Left forelimb (tissue), 1 donor: ENCODE measurements at regions not wholly inside any gene's neighbourhood (a gene's known extent, or its start where the extent isn't known, plus 50 kb on each side); places are given as distances from the start of the nearest gene placed in this dataset.
"Not testable (repeated sequence)": the region's sequence is repeated elsewhere in the genome, so short reads cannot be mapped to it uniquely, and the experiment has no call there.

ENCODE experiments used
- DNase-seq: peaks from one replicate; pipeline ENCODE4 v3.0.0-alpha.2; 2018; ENCODE audit warnings: low spot score

DNA sequence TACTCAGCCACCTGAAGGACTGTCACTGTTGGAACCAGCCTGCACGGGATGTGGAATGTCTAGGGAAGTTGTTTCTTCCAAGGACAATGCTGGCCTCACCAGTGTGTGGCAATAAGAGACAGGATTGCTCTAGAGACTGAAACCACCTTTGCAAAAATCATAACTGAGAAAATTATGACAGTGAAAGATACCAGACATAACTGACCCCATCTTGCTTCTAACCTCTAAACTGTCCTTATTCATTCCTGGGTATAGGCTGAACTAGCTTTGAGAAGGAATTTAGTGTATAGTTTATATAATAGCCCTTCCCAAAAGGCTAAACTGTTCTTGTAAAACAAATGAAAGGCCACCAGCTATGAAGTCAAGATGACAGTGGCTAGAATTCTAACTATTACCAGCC lies 83.6 kb downstream of the IER5 start:
- no peak for DNase-seq

DNA sequence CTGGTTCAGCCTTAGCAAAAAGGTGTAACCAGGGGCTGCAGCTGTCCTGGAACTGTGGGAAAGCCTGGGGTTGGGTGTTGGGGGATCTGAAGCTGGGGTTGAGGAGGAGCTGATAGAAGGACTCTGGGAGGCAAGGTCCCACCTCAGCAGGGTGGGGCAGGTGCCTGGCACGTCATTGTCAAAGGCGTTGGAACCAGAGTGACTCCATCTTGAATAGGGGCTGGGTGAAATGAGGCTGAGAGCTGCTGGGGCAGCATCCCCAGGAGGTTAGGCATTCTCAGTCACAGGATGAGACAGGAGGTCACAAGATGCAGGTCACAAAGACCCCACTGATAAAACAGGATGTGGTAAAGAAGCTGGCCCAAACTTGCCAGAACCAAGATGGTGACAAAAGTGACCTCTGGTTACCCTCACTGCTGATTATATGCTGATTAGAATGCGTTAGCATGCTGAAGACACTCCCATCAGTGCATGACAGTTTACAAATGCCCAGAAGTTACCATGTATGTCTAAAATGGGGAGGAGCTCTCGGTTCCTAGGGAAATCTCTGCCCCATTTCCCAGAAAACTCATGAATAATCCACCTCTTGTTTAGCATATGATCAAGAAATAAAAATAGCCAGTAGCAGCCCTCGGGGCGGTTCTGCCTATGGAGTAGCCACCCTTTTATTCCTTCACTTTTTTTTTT lies 85.4 kb downstream of the IER5 start:
- peak; percentile 8 for DNase-seq

DNA sequence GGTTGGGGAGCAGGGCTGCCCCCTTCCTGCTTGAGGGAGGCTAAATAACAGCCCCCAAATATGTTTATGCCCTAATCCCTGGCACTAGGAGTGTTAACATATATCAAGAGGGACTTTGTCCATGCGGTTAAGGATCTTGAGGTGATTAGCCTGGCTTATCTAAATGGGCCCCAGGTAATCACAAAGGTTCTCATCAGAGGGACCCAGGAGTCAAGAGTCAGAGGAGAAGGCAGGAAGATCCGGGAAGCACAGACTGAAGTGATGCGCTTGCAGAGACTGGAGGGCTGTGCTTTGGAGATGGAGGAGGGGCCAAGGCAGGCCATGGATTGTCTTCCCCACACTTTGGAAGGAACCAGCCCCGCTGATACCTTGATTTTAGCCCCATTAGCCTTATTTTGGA lies 86.4 kb downstream of the IER5 start:
- DNase-seq = no peak

DNA sequence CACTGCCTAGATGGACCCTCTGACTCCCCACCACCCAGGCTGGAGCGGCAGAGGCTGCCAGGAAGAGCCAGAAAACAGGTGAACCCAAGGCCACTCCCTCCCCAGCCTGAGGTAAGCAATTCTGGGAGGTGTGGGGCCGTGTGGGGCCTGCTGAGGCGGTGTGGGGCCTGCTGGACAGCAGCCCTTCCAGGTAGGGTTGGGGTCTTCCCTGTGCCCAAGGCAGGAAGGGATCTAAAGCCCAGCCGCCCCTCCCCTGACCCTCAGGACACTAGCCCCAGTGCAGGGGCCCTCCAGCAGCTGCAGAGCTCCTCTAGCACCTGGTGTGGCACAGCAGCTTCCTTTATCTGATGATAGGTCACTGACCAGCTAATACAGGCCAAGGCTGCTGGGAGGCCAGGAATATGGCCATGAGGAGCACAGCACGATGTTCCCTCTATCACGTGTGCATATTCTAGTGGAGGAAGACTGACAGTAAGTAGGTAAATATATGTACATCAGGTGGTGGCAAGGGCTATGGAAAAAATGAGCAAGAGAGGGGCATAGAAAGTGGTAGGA lies 86.9 kb downstream of the IER5 start:
- DNase-seq = peak; percentile 49

DNA sequence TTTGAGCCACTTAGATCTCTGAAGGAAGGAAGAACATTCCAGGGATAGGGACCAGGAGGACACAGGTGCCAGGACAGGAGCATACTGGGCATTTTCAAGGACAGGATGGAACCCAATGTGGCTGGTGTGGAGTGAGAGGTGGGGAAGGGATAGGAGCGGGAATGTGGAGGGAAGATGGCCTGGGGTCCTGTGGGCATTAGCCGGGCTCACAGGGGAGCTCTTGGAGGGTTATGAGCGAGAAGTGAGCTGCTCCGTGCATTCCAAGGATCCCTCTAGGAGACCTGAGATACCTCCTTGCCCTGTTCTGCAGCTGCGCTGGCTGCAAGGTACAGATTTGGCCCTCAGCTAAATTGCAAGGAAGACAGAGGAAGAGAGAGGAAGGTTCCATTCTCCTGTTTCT lies 87.5 kb downstream of the IER5 start:
- DNase-seq = peak; percentile 8

DNA sequence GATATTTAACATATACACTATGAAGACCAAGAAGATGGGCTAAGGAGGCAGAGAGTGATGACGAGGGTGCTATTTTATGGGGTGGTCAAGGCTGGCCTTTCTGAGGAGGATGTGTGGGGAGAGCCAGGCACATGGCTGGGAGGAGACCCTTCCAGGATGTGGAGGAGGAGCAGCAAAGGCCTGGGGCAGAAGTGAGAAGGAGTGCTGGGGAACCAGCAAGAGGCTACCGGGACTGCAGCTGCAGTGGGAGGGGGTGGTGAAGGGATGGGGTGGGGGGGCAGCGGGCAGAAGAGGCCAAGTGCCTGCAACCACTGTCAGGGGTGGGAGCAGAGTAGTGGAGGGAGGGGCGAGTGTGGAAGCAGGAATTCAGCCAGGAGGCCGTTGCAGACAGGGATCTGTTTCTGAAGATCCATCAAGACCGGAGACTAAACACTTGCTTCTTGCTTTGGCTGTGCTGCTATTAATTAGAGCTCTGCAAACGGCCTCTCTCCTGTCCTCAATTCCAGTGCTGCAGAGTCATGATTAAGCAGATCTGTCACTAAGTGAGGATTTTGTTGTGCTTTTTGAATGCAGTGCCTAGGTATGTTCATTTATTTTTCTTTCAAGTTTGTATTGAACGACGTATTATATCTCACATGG lies 89.9 kb downstream of the IER5 start:
- DNase-seq = no peak

DNA sequence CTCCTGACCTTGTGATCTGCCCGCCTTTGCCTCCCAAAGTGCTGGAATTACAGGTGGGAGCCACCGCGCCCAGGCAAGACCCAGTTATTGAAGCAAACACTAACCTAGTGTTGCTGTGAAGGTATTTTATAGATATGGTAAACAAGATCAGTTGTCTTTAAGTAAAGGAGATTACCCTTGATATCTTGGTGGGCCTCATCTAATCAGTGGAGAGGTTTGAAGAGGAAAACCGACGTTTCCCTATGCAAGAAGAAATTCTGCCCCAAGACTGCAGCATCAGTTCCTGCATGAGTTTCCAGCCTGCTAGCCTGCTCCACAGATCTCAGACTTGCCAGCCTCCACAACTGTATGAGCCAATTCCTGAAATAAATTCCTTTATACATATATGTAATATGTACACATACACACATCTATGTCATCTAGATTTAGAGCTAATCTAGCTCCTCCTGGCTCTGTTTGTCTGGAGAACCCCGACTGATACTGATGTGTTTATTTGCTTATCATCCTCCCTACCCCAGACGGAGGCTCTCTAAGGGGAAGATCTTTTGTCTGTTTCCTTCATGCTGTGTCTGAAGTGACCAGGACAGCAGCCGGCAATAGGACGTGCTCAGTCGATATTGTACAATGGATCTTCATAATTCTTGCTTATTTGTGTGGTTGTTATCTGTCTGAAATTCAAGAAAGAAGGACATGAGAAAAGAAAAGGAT lies 90.9 kb downstream of the IER5 start:
- DNase-seq = no peak

DNA sequence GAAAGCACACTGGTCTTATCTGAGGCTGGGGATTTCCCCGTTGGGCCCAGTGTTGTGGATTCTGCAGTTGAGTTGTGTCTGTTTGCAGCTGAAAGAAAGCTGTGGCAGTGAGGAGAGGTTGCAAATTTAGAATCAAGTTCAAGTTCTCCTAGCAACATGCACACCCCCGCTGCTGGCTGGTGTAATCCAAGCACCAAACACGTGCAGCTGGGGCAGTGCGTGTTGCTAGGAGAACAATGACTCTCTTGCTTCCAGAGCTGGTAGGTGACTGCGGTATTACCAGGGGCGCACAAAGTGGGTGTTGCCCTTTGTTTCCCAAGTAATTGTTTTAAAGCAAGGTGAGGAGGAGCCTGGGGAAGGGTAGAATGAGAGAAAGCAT lies 91.5 kb downstream of the IER5 start:
- DNase-seq = peak; percentile 74

DNA sequence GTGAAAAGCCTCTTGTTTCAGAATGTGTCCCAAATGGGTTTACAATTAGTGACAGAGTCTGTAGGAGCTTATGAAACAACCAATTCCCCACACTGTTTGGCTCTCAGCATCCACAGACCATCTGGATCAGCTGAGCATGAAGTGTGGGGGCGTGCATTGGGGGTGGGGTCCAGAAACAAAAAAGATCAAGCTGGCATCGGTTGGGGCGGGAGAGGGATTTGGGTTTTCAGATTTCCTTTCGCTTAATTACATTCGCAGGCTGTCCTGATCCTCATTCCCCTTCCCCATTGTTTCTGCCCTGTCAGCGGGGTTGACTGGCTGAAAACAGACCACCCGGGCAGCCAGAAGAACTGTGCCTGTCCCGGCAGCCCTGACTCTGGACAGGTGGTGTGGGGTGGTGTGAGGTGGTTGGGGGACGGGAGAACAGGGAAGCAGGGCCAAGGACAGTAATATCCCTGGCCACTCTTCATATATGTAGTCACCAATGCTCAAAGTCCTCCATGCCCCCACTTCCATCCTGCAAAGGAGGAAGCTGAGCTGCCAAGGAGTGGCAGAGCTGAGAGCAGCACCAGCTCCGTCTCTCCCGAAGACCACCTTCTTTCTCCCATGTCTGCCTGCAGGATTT lies 92.0 kb downstream of the IER5 start:
- DNase-seq = no peak

DNA sequence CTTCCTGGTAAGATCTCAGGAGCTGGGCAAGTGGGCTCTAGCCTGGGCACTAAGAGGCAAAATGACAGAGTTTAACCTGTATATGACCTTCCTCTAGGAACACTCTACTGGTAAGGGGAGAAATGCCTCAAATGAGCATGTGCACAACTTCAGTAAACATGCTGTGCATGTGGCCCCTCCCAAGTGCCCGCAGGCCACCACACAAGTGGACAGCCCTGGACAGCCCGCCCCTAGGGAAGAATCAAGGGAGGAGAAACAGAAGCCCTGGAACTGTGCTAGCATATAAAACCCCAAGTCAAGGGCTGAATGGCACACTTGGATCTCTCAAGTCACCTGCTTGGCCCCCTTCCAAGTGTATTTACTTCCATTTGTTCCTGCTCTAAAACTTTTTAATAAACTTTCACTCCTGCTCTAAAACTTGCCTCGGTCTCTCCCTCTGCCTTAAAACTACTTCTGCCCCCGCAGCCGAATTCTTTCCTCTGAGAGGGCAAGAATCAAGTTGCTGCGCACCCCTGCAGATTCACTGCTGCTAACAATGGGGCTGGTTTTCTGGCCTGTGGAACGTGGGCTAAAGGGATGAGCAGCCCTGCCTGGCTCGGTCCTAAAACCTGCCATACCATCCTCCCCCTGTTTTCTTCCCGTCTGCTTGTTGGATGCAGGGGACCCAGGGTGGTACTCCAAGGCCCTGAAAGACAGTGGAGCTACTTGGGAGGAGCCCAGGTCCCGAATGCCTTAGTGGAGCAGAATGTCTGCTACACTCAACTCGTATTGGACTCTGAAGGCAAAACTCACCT lies 93.5 kb downstream of the IER5 start:
- no peak for DNase-seq

DNA sequence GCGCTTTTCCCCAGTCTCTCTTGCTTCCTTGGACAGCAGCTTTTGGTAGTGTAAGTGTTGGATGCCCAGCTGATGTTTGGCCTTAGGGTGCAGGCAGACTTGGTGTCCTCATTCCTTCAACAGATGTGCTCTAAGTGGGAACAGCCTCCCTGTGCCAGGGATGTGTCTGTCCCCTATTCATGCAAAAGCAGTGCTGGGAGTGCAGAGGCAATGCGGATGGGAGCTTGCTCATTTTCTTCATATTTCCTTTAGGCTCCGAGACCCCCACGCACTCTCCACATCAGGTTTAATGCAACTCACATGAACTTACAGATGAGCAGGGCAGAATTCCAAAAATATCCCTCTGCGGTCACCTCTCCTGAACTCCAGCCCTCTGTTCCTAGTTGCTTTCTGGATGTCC lies 96.1 kb downstream of the IER5 start:
- DNase-seq = peak; percentile 53

DNA sequence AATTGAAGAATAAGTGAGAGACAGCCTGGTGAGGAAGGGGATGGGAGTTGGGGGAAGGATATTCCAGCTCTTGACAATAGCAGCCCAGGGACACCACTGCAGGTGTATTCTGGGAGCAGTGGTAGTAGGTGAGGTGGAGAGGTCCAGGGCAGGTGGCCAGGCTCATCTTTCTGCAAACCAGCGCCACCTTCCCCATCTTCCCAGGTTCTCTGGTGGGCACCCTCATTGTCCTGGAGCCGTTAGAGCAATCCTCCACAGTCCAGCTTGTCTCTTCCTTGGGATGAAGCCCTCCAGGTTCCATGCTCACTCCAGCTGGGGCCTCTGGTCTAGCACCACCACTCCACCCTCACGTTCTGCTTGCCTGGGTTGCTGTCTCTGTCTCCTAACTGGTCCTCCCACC lies 97.0 kb downstream of the IER5 start:
- no peak for DNase-seq

DNA sequence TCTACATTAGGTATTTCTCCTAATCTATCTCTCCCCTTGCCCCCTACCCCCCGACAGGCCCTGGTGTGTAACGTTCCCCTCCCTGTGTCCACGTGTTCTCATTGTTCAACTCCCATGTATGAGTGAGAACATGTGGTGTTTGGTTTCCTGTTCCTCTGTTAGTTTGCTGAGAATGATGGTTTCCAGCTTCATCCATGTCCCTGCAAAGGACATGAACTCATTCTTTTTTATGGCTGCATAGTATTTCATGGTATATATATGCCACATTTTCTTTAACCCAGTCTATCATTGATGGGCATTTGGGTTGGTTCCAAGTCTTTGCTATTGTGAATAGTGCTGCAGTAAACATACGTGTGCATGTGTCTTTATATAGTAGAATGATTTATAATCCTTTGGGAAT lies 97.6 kb downstream of the IER5 start:
- not testable (repeated sequence) for DNase-seq

DNA sequence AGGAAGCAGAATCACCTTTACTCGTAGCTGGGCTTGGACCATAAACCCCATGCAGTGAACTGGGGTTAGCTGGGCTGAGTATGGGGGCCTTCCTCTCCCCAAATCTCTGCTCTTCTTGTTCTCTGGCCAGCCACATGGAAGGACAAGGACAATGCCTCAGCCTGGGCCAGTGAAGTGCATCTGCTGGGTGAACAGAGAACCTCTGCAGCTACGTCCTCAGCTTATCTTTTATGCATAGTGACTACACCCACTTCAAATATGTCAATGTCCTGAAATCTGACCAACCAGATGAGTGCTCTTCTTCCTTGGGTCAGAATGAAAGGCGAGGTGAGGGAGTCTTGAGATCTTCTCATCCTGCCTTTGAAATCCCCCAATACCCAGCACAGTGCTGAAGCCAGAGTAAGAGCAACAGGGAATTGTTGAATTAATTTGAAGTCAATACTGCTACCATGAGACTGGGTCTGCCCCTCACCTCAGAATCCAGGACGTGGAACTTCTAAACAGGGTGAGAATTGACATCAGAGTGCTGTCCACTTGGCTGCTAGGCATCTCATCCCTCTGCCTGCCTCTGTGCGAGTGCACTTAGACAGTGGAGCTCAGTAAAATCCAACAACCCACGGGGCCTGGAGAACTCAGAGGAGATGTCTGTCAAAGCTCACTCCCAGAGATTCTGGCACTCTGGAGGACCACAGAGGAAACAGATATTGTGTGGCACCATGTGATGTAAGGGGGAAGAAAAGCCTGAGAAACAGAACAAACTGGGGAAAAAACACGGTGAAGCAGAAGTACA lies 99.0 kb downstream of the IER5 start:
- no peak for DNase-seq

DNA sequence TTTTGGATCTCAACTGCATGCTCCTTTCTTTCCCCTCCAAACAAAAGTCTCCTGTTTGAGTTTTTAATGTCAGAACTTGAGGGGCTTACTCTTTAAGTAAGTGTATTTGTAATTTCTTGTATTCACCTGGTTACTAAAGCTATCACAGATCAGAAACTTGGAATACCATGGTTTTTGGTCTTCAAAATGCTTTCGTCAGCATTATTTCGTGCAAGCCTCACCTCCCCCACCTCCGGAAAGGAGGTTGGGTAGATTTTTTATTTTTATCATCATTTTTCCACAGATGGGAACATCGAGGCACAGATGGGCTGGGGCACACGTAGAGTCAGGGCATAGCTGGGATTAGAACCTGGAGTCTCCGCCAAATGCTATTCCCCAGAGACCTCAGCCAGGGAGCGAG lies 100.7 kb downstream of the IER5 start:
- no peak for DNase-seq

DNA sequence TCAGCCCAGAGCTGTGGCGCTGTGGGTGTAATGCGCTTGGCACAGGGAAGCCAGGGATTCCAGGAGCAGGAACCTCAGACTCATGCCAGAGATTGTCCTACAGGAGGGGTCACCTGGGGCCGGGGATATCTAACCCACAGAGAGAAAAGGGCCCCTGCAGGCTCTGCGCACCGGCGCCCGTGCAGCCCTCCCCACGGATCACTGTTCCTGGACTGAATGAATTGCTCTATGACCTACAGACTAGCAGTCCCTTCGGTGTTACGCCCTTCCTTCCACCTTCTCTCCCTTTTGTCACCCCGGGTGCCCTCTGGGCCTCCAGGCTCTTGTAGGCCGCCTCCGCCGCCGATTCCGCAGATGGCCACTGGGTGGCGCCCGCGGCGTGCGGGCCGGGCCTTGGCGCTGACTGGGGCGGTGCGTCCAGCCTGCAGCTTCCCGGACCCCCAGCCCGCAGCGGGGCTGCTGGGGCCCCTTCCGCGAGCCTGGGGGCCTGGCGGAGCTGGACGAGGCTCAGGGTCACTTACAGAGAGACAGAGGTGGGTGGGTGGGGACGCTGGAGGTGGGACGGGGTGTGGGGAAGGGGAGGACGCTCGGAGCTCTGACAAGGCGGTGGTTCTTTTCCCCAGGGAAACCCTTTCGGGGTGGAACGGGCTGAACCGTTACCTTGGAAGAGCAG lies 101.3 kb downstream of the IER5 start:
- DNase-seq = peak; percentile 84

DNA sequence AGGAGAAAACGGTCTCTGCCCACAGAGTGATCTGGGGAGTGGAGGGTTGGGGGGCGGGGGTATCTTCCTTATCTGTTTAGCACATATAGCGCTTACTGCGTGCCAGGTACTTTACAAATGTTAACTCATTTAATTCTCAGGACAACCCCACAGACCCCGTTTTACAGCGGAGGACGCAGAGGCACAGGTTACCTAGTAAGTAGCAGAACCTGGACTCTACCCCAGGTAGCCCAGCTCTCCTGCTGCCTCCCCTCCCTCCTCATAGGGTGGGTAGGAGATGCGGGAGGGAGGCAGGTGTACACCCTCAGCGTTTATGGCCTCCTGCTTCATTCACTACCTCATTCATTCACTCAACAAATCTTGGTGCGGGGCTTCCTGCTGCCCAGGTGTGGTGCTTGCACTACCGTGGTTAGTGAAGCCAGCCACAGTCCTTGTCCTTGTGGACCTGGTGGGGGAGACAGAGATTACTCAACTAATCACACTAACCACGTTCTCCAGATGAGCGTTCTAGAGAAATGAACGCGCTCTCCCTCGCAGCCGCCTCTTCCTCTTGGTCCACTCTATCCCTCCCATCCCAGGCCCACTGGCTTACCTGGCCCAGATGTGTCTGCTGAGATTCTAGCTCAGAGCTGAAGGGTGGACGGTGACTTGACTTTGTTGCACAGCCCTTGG lies 102.0 kb downstream of the IER5 start:
- no peak for DNase-seq

DNA sequence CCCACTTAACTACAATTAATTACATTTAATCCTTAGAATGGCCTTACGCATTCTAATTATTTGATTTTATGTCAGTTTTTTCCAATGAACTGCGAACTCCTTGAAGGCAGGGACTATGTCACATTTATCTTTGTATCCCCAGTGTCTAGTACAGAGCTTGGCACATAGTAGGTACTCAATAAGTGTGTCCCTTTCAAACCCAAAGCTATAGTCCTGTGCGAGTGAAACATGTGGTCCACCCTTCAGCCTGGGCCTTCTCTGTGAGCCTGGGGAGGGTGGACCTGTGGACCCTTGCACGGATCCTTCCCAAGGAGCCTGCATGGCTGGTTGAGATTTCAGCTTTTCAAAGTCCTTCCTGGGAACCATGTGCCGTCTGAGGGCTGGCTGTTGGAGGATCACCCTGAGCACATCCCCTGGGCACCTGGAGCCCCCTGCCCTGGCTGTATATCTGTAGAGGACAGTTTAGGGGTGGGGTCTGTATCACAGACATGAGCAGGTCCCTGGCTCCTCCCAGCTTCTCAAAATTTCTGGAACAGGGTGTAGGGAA lies 103.1 kb downstream of the IER5 start:
- DNase-seq = no peak

DNA sequence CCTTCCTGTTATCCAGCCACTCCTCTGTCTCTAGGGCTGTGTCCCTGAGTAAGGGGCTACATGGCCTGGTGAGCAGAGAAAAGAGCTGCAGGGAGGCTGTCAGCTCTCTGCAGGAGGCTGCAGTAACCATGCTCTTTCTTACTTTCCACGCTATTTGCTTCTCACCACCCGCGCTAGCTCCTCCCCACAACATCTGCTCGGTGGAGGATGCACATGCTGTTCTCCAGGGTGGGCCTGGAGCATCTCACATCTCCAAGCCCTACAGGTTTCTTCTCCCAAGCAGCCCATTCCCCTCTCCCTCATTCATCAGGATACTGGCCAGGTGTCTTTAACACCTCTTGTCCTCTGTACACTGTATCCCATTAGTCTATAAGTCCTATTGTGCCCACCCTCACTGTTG lies 103.8 kb downstream of the IER5 start:
- no peak for DNase-seq
